ENCODE measurements at regions not wholly inside any gene's neighbourhood (a gene's known extent, or its start where the extent isn't known, plus 50 kb on each side); places are given as distances from the start of the nearest gene placed in this dataset.

GRCh38 chr3:130823241-130823884 is 70.5 kb upstream of the ATP2C1 start:
- no peaks in the 10 kb centered on the region for H3K36me3 ChIP-seq (ENCODE audit: control insufficient read depth in 2 of 2, insufficient read depth in 2 of 2, low read length in 1 of 2)
- H3K27me3 ChIP-seq (replicated peaks in 1 of 2; ENCODE audit: control insufficient read depth in 2 of 2, insufficient read depth in 2 of 2, low read length in 1 of 2): no peaks in the 10 kb centered on the region; a peak in 1 of 4 replicates
- CTCF ChIA-PET: no interaction called here
- no TSS peak for BruUV-seq (replicated peaks)
- H3K79me2 ChIP-seq (ENCODE audit: control insufficient read depth, insufficient read depth, low read length): no peaks in the 10 kb centered on the region
- DNase-seq (ENCODE audit: low read depth, low spot score): no peak
- H3K4me1 ChIP-seq (ENCODE audit: control insufficient read depth, insufficient read depth, low read length): no peaks in the 10 kb centered on the region
- H3K4me2 ChIP-seq (ENCODE audit: control insufficient read depth, insufficient read depth): no peak overlapping the region
- no peak overlapping the region for H2AFZ ChIP-seq (ENCODE audit: control insufficient read depth, low read depth, low read length)
- H3K9me3 ChIP-seq (replicated peaks; ENCODE audit: control insufficient read depth, insufficient read depth, low read length): no peaks in the 10 kb centered on the region
- RAD21 ChIA-PET (ENCODE audit: unreplicated experiment): no interaction called here
- intact Hi-C loops (cut with micrococcal nuclease; ENCODE audit: unreplicated experiment) (loop anchor here (5.0 kb wide), 1 partner anchor 36 kb away; no protein-coding TSS in a partner anchor), in situ Hi-C loops (cut with MboI) (no loop called here)
- H3K27ac ChIP-seq (ENCODE audit: control insufficient read depth, insufficient read depth): no peak overlapping the region
- H3K9ac ChIP-seq (ENCODE audit: control insufficient read depth, insufficient read depth, low read length): no peak overlapping the region
- no peak for ATAC-seq
- WGBS (ENCODE audit: insufficient coverage, insufficient replicate concordance, low lambda C conversion rate, missing lambda C conversion rate): 6% methylated on average over 4 of the region's 4 CpGs
- POLR2A ChIA-PET: no interaction called here
- no peaks in the 10 kb centered on the region for H4K20me1 ChIP-seq (ENCODE audit: control insufficient read depth, insufficient read depth)
- SMC1A ChIA-PET (ENCODE audit: uncharacterized antibody, unreplicated experiment): no interaction called here
- no peak for FAIRE-seq
- H3K4me3 ChIP-seq: no peak overlapping the region
- TF ChIP-seq, protein P1, sequence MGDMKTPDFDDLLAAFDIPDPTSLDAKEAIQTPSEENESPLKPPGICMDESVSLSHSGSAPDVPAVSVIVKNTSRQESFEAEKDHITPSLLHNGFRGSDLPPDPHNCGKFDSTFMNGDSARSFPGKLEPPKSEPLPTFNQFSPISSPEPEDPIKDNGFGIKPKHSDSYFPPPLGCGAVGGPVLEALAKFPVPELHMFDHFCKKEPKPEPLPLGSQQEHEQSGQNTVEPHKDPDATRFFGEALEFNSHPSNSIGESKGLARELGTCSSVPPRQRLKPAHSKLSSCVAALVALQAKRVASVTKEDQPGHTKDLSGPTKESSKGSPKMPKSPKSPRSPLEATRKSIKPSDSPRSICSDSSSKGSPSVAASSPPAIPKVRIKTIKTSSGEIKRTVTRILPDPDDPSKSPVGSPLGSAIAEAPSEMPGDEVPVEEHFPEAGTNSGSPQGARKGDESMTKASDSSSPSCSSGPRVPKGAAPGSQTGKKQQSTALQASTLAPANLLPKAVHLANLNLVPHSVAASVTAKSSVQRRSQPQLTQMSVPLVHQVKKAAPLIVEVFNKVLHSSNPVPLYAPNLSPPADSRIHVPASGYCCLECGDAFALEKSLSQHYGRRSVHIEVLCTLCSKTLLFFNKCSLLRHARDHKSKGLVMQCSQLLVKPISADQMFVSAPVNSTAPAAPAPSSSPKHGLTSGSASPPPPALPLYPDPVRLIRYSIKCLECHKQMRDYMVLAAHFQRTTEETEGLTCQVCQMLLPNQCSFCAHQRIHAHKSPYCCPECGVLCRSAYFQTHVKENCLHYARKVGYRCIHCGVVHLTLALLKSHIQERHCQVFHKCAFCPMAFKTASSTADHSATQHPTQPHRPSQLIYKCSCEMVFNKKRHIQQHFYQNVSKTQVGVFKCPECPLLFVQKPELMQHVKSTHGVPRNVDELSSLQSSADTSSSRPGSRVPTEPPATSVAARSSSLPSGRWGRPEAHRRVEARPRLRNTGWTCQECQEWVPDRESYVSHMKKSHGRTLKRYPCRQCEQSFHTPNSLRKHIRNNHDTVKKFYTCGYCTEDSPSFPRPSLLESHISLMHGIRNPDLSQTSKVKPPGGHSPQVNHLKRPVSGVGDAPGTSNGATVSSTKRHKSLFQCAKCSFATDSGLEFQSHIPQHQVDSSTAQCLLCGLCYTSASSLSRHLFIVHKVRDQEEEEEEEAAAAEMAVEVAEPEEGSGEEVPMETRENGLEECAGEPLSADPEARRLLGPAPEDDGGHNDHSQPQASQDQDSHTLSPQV (IDR thresholded peaks at IDR 0.05): no peak
- TF ChIP-seq NRF1 (conservative IDR thresholded peaks at IDR 0.05; ENCODE audit: low read depth, low read length) (no peak), ZBED1 (IDR thresholded peaks at IDR 0.05; ENCODE audit: borderline replicate concordance) (no peak), SMC3 (IDR thresholded peaks at IDR 0.05; ENCODE audit: borderline replicate concordance, low read length) (no peak), CUX1 (IDR thresholded peaks at IDR 0.05; ENCODE audit: insufficient replicate concordance, low read depth, low read length) (no peak), SRF (IDR thresholded peaks at IDR 0.05; ENCODE audit: low read depth in 2 of 2, low read length in 2 of 2) (no peak)
- TF ChIP-seq, protein P2, sequence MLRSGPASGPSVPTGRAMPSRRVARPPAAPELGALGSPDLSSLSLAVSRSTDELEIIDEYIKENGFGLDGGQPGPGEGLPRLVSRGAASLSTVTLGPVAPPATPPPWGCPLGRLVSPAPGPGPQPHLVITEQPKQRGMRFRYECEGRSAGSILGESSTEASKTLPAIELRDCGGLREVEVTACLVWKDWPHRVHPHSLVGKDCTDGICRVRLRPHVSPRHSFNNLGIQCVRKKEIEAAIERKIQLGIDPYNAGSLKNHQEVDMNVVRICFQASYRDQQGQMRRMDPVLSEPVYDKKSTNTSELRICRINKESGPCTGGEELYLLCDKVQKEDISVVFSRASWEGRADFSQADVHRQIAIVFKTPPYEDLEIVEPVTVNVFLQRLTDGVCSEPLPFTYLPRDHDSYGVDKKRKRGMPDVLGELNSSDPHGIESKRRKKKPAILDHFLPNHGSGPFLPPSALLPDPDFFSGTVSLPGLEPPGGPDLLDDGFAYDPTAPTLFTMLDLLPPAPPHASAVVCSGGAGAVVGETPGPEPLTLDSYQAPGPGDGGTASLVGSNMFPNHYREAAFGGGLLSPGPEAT (IDR thresholded peaks at IDR 0.05; ENCODE audit: low read depth): no peak
- TF ChIP-seq, protein P3, sequence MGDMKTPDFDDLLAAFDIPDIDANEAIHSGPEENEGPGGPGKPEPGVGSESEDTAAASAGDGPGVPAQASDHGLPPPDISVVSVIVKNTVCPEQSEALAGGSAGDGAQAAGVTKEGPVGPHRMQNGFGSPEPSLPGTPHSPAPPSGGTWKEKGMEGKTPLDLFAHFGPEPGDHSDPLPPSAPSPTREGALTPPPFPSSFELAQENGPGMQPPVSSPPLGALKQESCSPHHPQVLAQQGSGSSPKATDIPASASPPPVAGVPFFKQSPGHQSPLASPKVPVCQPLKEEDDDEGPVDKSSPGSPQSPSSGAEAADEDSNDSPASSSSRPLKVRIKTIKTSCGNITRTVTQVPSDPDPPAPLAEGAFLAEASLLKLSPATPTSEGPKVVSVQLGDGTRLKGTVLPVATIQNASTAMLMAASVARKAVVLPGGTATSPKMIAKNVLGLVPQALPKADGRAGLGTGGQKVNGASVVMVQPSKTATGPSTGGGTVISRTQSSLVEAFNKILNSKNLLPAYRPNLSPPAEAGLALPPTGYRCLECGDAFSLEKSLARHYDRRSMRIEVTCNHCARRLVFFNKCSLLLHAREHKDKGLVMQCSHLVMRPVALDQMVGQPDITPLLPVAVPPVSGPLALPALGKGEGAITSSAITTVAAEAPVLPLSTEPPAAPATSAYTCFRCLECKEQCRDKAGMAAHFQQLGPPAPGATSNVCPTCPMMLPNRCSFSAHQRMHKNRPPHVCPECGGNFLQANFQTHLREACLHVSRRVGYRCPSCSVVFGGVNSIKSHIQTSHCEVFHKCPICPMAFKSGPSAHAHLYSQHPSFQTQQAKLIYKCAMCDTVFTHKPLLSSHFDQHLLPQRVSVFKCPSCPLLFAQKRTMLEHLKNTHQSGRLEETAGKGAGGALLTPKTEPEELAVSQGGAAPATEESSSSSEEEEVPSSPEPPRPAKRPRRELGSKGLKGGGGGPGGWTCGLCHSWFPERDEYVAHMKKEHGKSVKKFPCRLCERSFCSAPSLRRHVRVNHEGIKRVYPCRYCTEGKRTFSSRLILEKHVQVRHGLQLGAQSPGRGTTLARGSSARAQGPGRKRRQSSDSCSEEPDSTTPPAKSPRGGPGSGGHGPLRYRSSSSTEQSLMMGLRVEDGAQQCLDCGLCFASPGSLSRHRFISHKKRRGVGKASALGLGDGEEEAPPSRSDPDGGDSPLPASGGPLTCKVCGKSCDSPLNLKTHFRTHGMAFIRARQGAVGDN (IDR thresholded peaks at IDR 0.05): no peak

All from GM12878 (cell line).